HG03558 (cell line): ENCODE measurements at regions not wholly inside any gene's neighbourhood (a gene's known extent, or its start where the extent isn't known, plus 50 kb on each side); places are given as distances from the start of the nearest gene placed in this dataset.
"Not testable (repeated sequence)": the region's sequence is repeated elsewhere in the genome, so short reads cannot be mapped to it uniquely, and the experiment has no call there.

Source experiments
- ATAC-seq: cut with Tn5 transposase; IDR thresholded peaks from one replicate; pipeline ENCODE4 v1.9.1; 2021; ENCODE audit warnings: moderate number of reproducible peaks; ENCODE audit not compliant: unreplicated experiment; ENCODE audit errors: extremely low read depth

DNA sequence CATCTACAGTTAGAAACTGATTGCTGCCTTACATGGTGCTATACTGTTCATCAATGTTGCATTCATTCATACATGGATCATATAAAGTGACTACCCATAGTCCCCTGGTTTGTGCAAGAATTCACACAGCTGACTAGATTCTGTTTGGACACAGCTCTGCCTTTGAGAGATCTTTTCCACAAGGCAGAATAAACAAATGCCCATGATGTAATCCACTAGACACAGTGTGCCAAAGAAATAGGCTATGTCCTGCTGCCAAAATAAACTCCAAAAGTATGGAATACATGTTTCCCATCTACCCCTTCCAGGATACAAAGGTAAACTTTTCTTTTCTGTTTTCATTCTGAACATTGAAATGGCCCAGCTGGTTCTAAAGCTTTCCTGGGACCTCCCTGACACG is 269.4 kb upstream of the CHAC2 start:
- no peak for ATAC-seq

DNA sequence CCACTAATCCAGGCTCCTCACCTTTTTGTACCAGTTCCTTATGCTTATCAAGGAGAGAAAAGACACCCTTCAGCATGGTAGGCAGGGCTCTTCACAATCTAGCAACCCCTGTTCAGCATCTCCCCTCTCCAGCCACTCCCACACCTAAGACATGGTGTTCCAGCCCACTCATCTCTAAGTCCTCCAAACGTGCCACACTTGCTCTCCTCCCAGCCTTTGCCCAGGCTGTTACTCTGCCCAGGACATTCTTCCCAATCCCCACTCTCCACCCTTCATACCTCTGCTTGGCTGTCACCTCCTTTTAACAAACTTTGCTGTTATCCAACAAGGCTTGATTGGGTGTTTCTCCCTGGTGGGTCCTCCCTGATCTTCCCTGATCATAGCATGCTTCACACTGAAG is 270.6 kb upstream of the CHAC2 start:
- ATAC-seq, result no peak

DNA sequence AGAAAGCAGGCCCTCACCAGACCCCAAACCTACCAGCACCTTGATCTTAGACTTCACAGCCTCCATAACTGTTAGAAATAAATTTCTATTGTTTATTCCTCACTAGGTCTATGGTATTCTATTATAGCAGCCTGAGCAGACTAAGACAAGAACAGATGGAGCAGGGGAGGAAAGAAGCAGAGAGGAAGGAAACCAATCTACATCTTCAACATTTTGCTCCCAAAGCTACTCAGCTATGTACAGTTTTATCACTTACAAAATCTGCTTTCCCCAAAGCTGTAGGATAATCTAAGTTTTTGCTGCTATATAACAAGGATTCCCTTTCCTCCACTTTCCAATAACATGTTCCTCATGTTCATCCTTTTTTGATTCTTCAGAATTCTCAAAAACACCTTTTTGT is 274.4 kb upstream of the CHAC2 start:
- no peak for ATAC-seq

DNA sequence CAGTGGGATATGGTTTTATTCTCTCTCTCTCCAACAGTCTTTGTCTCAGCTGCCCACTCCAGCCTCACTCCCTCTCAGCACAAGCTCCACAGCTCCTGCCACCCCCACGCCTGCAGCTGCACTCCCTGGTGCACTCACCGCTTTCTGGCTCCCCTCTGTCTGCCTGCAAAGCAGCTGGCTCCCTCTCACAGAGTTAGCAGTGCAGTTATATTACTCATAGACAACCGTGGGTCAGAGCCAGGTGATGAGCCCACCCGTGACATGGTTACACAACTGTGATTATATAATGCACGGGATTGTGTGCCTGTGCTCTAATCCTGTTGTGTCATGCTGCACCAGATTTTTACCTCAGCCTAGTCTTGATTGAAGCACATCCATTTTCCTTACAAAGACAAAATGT is 276.9 kb upstream of the CHAC2 start:
- no peak for ATAC-seq

DNA sequence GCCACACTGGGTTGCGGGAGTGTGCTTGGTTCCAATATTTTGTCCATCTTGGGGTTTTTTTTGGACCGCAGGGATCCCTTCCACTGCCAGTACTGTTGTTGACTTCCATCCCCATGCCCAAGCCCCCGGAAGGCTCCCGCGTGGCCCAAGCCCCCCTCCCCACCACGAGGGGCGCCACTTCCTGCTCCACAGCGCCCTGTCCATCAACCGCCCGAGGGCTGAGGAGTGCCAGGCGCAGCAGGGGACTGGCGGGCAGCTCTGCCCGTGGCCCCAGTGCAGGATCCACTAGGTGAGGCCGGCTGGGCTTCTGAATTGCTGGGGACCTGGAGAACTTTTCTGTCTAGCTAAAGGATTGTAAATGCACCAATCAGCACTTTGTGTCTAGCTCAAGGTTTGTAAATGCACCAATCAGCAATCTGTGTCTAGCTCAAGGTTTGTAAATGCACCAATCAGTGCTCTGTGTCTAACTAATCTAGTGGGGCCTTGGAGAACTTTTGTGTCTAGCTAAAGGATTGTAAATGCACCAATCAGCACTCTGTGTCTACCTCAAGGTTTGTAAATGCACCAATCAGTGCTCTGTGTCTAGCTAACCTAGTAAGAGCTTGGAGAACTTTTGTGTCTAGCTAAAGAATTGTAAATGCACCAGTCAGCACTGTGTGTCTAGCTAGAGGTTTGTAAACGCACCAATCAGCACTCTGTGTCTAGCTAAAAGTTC is 281.3 kb upstream of the CHAC2 start:
- ATAC-seq, result not testable (repeated sequence)

DNA sequence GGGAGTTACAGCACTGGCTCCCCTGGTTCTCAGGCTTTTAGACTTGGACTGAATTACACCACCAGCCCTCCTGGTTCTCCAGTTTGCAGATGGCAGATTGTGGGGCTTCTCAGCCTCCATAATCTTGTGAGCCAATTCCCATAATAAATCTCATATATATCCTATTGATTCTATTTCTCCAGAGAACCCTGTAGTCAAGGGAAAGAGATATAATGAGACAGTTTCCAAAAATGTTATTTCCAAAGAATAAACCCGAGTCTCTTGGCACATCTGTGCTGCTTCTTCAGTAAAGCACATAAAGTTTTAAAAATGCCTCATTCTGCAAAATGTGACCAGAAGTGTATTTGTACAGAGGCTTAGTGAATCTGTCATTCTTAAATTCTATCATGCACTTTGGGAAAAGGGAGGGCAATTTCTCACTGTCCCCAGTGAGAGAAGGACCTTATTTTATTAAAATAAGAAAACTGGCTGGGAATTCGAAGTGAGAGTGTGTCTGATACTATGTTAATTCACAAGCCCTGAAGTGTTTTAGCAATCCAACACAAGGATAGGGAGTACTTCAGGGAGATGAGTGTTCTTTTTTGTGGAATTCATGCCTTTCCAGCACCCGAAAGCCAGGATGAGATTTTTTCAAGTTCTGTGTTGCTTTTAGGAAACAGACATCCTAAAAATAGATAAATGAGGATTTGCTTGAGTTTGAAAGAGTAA is 282.4 kb upstream of the CHAC2 start:
- no peak for ATAC-seq

DNA sequence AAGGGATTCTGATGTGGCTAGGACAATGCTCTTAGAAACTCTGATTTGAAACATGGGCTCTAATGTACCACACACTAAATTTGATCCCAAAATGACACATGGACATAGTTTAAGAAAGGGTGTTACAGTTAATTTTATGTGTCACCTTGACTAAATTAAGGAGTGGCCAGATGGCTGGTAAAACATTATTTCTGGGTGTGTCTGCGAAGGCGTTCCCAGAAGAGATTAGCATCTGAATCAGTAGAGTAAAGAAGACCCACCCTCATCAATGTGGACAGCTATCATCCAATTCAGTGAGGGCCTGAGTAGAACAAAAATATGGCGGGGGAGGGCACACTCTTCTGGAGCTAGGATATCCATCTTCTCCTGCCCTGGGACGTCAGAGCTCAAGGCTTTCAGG is 283.1 kb upstream of the CHAC2 start:
- no peak for ATAC-seq

DNA sequence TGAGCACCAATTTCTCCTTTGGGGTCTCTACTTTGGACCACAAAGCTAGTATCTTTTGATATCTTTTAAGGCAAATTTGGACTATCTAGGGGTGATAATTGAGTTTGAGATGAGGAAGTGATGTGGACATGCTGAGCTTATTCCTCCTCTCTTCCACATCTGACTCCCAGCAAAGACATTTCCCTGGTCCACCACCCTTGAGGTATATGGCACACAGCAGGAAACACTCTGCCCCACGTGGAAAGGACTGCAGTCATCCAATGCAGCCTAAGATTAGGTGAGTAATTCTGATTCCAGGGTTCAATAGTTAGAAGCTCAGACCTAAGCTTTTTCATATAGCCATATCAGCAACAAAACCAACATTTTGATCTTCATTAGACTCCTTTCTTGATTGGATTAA is 290.1 kb upstream of the CHAC2 start:
- ATAC-seq, result no peak

DNA sequence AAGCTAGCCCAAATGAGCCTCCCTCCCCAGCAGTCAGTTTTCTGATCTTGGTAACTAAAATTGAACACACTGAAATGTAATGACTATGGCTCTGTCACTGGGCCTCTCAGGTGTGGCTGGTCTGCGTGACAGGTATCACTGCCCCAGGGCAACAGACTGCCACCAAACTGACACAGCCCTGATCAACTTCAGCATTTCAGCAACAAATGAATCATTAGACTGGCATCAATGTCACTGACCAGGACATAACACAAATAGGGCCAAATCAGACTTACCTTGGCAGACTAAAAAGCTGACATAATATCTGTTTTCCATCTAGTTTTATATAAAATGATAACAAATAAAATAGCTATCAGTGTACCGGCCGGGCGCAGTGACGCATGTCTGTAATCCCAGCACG is 290.8 kb upstream of the CHAC2 start:
- no peak for ATAC-seq

DNA sequence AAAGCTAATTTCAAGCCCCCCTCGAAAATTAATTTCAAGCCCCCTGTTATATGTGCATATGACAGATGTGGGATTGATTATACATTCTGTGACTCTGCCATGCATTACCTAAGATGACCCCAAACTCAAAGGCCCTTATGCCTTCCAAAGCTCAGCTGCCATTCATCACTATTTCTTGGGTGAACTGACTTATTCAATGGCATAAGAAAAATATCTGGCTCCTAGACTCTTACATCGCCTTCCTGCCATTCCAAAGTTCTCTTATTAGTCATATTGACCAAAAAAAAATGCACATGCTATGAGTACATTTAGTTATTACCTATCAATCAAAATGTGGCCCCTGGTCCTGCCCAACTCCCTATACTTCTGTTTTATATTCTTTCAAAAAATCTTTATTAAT is 291.8 kb upstream of the CHAC2 start:
- no peak for ATAC-seq

DNA sequence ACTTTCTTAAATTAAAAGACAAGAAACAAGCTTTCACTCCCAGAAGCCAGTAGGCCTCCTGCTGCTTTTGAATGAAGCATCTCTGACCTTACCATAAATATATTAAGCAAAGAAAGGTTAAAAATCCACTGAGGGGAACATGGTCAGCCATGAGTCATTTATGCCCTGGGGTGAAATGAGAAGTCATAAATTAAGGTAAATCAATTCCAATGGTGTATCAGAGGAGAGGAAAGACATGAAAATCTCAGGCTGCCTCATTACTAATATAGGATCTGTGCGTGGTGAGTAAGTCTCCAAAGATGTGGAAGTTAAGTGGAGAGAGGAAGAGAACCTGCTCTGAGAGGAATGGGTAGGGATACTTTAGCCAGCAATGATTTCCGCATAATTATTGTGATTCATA is 292.3 kb upstream of the CHAC2 start:
- no peak for ATAC-seq

DNA sequence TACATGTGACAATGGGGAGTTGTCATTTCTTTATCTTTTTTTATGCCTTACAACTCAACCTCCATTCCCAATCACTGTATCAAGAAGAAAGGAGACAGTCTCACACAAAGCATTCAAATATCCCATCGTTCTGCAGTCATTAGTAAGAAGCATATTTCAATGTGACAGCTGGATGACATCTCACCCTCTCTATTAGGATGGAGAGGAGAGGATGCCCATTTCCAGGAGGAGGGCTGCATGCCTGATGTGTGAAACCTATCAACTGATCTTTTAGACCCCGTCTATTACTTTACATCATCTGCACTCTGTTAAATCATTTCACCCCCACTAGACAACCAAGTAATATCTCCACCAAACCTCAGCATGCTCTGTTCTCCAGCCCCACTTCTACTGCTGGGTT is 292.7 kb upstream of the CHAC2 start:
- ATAC-seq, result no peak

DNA sequence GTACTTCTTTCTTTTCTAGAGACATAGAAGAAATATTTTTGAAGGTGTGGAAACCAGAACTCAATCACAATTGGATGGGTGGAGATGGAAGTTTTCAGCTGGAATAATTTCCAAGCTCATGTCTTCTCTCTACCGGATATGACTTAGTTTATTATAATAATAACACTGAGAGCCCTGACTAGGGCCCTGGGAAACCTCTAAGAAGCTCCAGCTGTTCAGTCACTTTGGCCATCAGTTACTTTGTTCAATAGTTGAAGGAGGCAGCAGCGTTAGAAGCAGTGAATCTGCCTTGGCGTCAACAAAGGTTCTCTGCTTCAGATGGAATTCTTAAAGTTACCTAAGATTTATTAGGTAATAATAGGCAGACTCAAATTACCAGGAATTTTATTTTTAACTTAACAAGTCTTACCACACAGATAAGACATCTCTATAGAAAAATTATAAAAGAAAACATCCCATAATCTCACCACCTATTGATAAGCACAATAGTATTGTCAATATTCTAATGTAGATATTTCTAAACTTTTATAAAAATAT is 293.8 kb upstream of the CHAC2 start:
- no peak for ATAC-seq

DNA sequence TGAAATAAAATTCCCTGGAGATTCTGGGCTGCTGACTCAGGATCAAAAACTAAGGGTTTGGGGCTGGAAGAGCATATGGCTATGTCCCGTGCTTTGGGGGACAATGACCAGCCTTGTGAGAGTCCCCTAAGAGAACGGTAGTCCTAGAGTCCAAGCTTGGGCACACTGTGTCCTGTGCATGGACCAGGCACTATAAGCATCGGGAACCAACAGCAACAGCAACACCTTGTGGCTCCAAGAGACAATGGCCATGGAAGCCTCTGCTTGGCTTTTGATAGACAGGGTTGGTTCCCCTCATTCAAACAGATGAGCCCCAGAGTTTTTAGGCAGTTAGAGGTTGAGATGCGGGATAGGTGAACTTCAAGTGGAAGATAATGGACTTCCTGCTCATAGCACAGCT is 294.4 kb upstream of the CHAC2 start:
- ATAC-seq, result no peak

DNA sequence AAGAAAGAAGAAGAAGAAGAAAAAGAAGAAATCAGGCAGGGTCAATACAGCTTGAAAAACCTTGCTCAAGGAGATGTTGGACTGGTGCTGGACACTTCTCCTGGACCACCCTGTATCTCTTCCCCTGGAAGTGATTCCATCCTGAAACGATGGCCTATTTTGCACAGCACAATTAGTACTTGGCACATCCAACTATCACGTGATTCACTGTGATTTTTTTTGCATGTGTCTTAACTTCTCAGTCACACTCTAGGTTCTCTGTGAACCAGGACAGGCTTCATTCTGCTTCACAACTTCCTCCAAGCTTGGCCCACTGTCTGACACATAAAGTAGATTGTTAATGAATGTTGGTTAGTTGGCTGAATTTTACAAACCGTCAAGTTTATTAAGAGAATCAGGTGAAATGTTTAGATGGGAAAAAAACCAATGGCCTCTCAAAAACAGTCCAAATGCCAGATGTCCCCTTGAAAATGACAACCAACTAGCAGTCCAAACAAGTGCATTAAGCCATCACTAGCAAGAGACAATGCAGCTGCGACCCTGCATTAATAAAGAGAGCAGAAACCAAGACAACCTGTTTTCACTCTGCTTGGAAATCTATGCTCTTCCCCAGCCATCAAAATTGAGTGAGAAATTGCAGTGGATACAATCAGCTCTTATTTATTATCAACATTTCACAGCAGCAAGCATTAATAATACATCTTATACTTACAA is 300.0 kb upstream of the CHAC2 start:
- no peak for ATAC-seq

DNA sequence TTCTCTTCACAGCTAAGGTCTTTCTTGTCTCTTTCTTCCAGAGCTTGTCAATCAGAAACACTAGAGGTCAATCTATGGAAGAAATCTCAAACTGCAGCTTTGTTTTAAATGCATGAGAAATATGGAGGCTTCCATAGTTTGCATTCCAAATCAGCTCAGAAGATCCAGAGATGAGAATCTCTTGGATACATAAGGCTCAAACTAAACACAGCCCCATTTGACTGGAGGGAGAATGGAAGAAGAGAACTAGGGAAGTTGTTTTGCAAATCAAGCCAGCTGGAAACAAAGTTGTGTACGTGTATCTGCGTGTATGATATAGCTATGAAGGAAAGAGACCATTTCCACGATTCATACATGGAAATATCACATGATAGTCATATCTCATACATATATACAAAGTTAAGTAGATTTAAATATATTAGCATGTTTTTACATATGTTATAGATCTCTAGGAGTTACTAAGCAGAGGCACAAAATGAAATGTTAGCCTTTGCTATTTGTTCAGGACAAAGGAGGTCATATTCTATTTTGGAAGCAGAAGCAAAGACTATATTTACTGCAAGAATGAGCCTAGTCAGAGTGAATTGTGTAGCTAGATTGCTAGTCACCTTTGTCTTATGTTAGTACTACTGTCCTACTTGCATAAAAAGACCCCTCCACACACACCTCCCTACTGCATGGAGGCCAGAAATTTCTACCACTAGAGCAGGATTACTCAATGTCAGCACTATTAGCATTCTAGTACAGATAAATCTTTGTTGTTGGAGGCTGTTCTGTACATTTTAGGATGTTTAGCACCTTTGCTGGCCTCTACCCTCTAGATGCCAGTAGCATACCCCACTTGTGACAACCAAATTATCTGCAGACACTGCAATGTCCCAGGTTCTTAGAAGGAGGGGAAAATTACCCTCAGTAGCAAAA is 303.5 kb upstream of the CHAC2 start:
- ATAC-seq, result no peak

DNA sequence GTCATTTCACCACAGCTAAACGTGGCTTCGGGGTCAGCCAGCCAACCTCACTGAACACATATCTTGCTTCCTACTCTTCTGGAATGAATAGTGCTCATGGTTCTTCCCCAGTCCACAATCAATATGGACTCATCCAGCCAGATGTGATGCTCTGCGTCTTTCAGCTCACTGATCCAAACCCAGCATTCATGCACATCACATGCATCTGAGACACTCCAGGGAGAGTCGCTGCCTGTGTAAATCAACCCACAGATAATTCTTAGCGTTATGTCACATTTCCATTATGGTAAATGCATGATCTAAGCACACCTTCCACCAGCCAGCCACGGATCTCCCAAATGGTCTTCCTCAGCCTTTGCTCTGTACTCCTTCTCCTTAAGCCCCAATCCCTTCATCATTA is 306.7 kb upstream of the CHAC2 start:
- no peak for ATAC-seq

DNA sequence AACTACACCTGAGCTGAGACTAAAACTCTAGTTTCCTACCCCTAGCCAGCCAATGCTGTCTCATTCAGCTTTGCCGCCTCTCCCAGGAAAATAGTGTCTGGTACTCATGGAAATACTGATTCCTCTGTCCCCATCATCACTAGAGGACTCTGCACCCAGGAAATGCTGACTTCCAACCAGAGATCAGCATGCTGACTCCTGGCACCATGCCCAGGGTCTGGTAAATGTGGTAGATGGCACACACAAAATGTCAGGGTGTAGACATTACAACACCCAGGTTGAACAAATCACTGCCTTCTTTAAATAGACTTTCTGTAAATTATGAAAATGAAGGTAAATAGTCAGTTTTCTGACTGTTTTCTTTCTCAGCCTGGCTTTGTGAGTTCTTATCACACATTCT is 307.3 kb upstream of the CHAC2 start:
- ATAC-seq, result no peak

DNA sequence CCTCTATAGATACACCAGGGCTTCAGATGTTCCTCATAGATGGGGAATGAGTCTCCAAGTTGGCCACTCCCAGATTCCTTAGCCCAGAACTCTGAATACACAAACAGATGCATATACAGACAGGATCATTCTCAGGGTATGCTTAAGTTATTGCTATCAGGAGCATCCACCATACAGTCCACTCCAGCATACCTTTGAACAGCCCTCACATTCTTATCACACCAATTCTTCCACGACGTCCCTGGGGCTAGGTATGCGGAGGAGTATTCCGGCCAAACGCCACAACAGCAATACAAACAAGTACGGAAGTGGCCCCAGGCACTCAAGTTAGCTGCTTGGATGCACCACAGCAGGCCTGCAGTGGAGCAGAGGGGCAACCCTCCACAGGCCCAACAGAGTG is 312.5 kb upstream of the CHAC2 start:
- ATAC-seq, result no peak
